ENCODE measurements at regions not wholly inside any gene's neighbourhood (a gene's known extent, or its start where the extent isn't known, plus 50 kb on each side); places are given as distances from the start of the nearest gene placed in this dataset.

- TF ChIP-seq REST (IDR thresholded peaks at IDR 0.05; ENCODE audit: insufficient replicate concordance, low read depth) (no peak), GABPA (IDR thresholded peaks at IDR 0.05; ENCODE audit: low read depth) (no peak), CTCF (IDR thresholded peaks at IDR 0.05; ENCODE audit: insufficient read depth, low read length) (no peak), POLR2AphosphoS5 (IDR thresholded peaks at IDR 0.05; ENCODE audit: low read depth) (no peak), SPI1 (IDR thresholded peaks at IDR 0.05; ENCODE audit: borderline replicate concordance, low read depth) (no peak)
These were observed 344.1 kb upstream of the ZNF717 start for GRCh38 chr3:76129441-76129840.

Measured in HL-60 (cell line).